ENCODE measurements at regions not wholly inside any gene's neighbourhood (a gene's known extent, or its start where the extent isn't known, plus 50 kb on each side); places are given as distances from the start of the nearest gene placed in this dataset.

DNA sequence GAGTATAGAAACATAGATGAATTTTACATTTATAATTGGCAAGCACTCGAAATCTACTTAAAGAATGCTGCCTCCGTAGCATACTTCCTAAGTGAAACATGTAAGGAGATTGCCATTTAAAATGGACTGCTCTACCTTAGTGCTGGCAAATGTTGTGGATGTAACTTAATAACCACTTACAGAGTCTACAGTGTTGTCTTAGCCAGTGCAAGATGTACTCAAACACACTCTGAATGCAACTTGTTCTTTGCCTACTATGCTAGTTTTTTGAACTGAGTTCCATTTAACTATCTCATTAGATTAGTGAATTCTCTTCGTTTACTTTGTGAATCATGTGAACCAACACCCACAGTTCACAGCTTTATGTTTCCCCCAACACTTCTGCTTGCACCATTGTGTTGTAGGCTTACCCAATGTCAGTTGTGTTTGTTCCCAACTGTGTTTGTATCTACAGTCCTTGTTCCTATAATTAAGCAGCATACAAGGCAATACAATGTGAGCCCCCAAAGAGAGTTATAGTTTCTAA, 345.5 kb upstream of the LYPLAL1 start:
- no peak for DNase-seq (ENCODE audit: extremely low read depth, low read depth)
- TF ChIP-seq, protein P1, sequence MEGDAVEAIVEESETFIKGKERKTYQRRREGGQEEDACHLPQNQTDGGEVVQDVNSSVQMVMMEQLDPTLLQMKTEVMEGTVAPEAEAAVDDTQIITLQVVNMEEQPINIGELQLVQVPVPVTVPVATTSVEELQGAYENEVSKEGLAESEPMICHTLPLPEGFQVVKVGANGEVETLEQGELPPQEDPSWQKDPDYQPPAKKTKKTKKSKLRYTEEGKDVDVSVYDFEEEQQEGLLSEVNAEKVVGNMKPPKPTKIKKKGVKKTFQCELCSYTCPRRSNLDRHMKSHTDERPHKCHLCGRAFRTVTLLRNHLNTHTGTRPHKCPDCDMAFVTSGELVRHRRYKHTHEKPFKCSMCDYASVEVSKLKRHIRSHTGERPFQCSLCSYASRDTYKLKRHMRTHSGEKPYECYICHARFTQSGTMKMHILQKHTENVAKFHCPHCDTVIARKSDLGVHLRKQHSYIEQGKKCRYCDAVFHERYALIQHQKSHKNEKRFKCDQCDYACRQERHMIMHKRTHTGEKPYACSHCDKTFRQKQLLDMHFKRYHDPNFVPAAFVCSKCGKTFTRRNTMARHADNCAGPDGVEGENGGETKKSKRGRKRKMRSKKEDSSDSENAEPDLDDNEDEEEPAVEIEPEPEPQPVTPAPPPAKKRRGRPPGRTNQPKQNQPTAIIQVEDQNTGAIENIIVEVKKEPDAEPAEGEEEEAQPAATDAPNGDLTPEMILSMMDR (IDR thresholded peaks at IDR 0.05; ENCODE audit: low read depth, low read length, missing control alignments), result no peak
- H3K4me3 ChIP-seq (replicated peaks; ENCODE audit: low read depth, low read length), result no peak overlapping the region

DNA sequence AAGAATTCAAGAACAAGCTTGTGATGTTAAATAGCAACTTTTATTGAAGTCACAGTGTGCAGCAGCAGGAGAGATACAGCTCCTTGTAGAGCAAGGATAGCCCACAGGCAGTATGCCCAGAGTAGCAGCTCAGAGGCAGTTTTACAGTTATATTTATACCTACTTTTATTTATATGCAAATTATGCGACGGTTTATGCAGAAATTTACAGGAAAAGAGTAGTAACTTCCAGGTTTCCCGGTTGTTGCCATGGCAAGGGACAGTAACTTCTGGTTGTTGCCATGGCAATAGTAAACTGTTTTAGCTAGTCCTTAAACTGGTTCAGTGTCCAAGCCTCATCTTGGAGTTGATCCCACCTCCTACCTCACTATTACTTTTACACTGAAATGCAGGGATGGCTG, 344.6 kb upstream of the LYPLAL1 start:
- DNase-seq (ENCODE audit: extremely low read depth, low read depth), result no peak
- TF ChIP-seq, protein P1 (IDR thresholded peaks at IDR 0.05; ENCODE audit: low read depth, low read length, missing control alignments), result no peak
- H3K4me3 ChIP-seq (replicated peaks; ENCODE audit: low read depth, low read length), result no peak overlapping the region

DNA sequence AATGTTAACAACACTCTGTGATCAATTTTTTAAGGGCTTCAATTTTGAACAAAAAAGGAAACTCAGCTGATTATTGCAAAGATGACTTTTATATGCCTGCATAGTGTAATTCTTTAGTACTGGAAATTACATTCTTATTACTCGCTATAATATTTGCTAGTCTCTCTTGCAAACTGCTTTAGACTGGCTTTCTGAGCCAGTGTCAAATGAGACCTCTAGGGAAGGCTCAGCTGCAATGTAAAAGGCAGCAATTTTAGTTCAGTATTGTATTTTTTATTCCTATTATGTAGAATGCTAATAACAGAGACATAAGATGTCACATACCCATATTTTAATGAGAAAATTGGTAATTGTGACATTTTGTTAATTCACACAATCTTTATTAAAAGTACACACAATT, 338.1 kb upstream of the LYPLAL1 start:
- no peak overlapping the region for H3K4me3 ChIP-seq (replicated peaks; ENCODE audit: low read depth, low read length)
- TF ChIP-seq, protein P1 (IDR thresholded peaks at IDR 0.05; ENCODE audit: low read depth, low read length, missing control alignments), result no peak
- DNase-seq (ENCODE audit: extremely low read depth, low read depth), result no peak

DNA sequence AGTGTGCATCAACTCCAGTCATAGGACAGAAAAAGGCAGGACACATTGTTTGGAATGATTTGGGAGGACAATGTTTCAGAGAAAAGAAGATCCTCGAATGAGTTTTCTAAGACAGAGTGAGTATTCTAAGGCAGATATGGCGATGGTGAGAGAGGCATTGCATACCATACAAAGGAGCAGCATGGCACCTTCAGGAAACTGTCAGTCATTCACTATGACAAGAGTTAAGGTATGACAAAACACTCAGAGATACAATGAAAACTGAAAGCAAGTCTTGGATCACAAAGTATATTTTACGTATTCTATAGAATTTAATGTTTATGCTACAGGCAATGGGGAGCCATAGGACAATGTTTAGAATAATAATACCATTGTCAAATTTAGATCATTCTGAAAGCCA, 337.4 kb upstream of the LYPLAL1 start:
- no peak overlapping the region for H3K4me3 ChIP-seq (replicated peaks; ENCODE audit: low read depth, low read length)
- no peak for DNase-seq (ENCODE audit: extremely low read depth, low read depth)
- TF ChIP-seq, protein P1 (IDR thresholded peaks at IDR 0.05; ENCODE audit: low read depth, low read length, missing control alignments), result no peak

DNA sequence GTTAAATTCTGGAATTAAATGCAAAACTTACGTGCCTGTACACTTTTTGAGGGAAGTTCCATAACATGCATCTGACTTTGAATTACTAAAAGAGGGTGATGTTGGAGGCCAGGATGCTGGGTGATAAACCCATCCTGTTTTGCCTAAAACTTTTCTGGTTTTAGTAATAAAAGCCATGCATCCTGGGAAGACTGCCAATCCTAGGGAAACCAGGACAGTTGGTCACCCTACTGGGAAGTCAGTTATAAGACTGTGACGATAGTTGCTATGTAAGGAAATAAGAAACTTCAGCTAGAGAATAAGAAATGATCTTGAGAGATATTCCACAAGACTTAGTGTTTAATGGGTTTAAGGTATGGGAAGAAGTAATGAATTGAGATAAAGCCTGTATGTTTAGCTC, 336.6 kb upstream of the LYPLAL1 start:
- TF ChIP-seq, protein P1 (IDR thresholded peaks at IDR 0.05; ENCODE audit: low read depth, low read length, missing control alignments), result no peak
- H3K4me3 ChIP-seq (replicated peaks; ENCODE audit: low read depth, low read length), result no peak overlapping the region
- DNase-seq (ENCODE audit: extremely low read depth, low read depth), result peak; percentile 3

DNA sequence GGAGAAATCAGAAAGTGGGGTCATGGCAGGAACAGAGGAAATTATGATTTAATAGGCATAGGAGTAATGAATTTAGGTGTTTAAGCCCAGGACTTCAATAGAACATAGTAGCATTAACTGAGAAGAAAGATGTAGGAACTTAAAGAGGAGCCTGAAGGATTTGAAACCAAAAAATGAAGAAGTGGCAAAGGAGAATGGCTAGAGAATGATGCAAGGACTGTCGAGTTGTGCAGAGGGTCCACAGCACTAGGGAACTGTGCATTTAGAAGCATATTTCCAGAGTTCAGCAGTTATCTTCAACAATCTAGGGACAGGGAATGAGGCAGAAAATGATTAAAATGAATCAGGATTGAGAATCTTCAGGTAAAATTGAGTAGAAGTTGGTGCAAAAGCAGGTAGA, 328.1 kb upstream of the LYPLAL1 start:
- no peak for DNase-seq (ENCODE audit: extremely low read depth, low read depth)
- no peak overlapping the region for H3K4me3 ChIP-seq (replicated peaks; ENCODE audit: low read depth, low read length)
- TF ChIP-seq, protein P1 (IDR thresholded peaks at IDR 0.05; ENCODE audit: low read depth, low read length, missing control alignments), result no peak

DNA sequence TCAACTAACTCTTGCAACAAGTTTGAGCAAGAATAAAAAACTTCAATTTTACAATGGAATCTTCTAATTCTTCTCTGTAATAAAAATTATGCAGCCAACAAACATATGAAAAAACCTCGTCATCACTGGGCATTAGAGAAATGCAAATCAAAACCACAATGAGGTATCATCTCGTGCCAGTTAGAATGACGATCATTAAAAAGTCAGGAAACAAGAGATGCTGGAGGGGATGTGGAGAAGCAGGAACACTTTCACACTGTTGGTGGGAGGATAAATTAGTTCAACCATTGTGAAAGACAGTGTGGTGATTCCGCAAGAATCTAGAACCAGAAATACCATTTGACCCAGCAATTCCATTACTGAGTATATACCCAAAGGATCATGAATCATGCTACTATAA, 327.5 kb upstream of the LYPLAL1 start:
- no peak overlapping the region for H3K4me3 ChIP-seq (replicated peaks; ENCODE audit: low read depth, low read length)
- TF ChIP-seq, protein P1 (IDR thresholded peaks at IDR 0.05; ENCODE audit: low read depth, low read length, missing control alignments), result no peak
- no peak for DNase-seq (ENCODE audit: extremely low read depth, low read depth)
